A549 (cell line): ENCODE measurements at regions not wholly inside any gene's neighbourhood (a gene's known extent, or its start where the extent isn't known, plus 50 kb on each side); places are given as distances from the start of the nearest gene placed in this dataset.

Experiments
- CEBPB ChIP-seq, 2 experiments: fragments of >200 bp in 1 of 2; sonication (Bioruptor Twin) in 1 of 2; formaldehyde crosslinking in 1 of 2; IDR thresholded peaks; 2 replicates each; pipeline ENCODE4 v1.6.1; 2012 to 2016
- POLR2A ChIP-seq: IDR thresholded peaks from 2 replicates; pipeline ENCODE4 v1.6.1; 2012; ENCODE audit warnings: mild to moderate bottlenecking, low read length
- TF ChIP-seq, protein P1 (sequence below): fragments of >200 bp; sonication (Bioruptor Twin); formaldehyde crosslinking; IDR thresholded peaks from 3 replicates; pipeline ENCODE4 v1.5.1; 2016

DNA sequence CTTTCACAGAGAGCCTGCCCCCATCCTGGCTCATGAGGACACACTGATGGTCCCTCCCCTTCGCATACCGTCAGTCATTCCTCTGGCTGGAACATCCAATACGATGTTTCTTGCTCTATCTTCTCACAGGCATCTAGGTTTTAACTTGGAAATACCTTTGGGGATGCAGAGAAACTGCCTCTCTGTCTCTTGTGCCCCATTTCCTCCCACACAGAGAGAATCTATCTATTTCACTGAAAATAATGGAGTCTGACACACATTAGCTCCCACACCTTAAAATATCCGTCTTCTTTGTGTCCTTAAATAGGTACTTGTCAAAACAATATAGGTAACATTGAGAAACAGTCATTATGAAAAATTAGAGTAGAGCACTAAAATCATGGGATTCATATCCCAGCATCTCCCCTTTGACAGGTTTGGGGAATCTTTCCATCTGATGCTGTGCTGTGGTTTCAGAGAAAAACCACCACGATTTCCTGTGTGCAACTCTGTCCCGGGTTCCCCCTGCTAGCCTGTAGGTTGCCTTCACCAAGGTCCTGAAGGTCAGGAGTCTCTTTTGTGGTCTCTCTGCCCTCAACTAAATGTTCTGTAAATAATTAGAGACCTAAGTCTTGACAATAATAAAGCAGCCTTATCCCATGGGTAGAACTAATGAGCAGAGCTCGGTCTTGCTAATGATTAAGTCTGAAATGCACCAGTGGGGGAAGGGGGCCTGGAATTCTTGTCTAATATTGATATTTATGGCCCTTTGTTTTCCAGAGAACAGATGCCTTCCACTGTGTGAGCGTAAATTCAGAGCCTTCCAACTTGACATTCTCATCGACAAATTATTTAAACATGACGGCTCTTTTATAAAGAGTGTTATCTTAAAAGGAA, 371.0 kb downstream of the ICE1 start:
- TF ChIP-seq POLR2A (no peak), CEBPB (IDR thresholded peaks at IDR 0.05) (no peak)
- TF ChIP-seq, protein P1, sequence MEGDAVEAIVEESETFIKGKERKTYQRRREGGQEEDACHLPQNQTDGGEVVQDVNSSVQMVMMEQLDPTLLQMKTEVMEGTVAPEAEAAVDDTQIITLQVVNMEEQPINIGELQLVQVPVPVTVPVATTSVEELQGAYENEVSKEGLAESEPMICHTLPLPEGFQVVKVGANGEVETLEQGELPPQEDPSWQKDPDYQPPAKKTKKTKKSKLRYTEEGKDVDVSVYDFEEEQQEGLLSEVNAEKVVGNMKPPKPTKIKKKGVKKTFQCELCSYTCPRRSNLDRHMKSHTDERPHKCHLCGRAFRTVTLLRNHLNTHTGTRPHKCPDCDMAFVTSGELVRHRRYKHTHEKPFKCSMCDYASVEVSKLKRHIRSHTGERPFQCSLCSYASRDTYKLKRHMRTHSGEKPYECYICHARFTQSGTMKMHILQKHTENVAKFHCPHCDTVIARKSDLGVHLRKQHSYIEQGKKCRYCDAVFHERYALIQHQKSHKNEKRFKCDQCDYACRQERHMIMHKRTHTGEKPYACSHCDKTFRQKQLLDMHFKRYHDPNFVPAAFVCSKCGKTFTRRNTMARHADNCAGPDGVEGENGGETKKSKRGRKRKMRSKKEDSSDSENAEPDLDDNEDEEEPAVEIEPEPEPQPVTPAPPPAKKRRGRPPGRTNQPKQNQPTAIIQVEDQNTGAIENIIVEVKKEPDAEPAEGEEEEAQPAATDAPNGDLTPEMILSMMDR: no peak
